ENCODE measurements at regions not wholly inside any gene's neighbourhood (a gene's known extent, or its start where the extent isn't known, plus 50 kb on each side); places are given as distances from the start of the nearest gene placed in this dataset.

GRCh38 chr21:16002874-16003466 is 273.2 kb downstream of the USP25 start:
- peak overlapping the region; percentile 38 for H3K9ac ChIP-seq (ENCODE audit: insufficient read length)
- no peak for TF ChIP-seq FOXP2 (optimal IDR thresholded peaks at IDR 0.05; ENCODE audit: control extremely low read depth, extremely low read length, insufficient read depth)
- TF ChIP-seq POLR2AphosphoS5 (IDR thresholded peaks at IDR 0.05; ENCODE audit: borderline replicate concordance, low read depth, low read length) = no peak
- TF ChIP-seq EZH2 (IDR thresholded peaks at IDR 0.05) = no peak
- H3K4me3 ChIP-seq = peak overlapping the region; percentile 21
- H3K9me3 ChIP-seq (ENCODE audit: low read depth, low read length) = no peaks in the 10 kb centered on the region
- DNase-seq (ENCODE audit: low read depth, low spot score) = no peak
- peak overlapping the region; percentile 81 for H3K27ac ChIP-seq
- no peaks in the 10 kb centered on the region for H3K36me3 ChIP-seq (ENCODE audit: insufficient read depth, low read length)

DNA sequence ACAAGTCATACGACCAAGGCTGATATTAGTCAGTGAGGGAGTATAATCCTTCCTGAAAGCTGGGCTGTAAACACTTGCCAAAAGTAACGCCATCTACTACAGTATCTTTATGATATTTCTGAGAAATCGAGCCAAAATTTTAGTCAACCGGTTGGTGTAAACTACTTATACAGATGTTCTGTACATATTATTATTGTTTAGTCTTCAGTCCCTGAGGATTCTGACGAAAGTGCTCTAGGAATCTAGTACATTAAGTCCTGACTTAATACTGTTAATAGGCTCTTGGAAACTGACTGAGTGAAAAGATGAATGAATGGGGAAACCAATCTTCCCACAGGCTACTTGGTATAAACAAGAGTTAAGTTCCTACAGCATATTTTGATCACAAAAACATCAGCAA is 274.3 kb downstream of the USP25 start:
- DNase-seq (ENCODE audit: low read depth, low spot score) = no peak
- peak overlapping the region; percentile 21 for H3K4me3 ChIP-seq
- H3K27ac ChIP-seq = peak overlapping the region; percentile 81
- H3K36me3 ChIP-seq (ENCODE audit: insufficient read depth, low read length) = no peaks in the 10 kb centered on the region
- peak overlapping the region; percentile 38 for H3K9ac ChIP-seq (ENCODE audit: insufficient read length)
- no peak for TF ChIP-seq EZH2 (IDR thresholded peaks at IDR 0.05)
- no peak for TF ChIP-seq FOXP2 (optimal IDR thresholded peaks at IDR 0.05; ENCODE audit: control extremely low read depth, extremely low read length, insufficient read depth)
- TF ChIP-seq POLR2AphosphoS5 (IDR thresholded peaks at IDR 0.05; ENCODE audit: borderline replicate concordance, low read depth, low read length) = no peak
- H3K9me3 ChIP-seq (ENCODE audit: low read depth, low read length) = no peaks in the 10 kb centered on the region

GRCh38 chr21:16004523-16004922 is 274.7 kb downstream of the USP25 start:
- H3K36me3 ChIP-seq (ENCODE audit: insufficient read depth, low read length) = no peaks in the 10 kb centered on the region
- TF ChIP-seq FOXP2 (optimal IDR thresholded peaks at IDR 0.05; ENCODE audit: control extremely low read depth, extremely low read length, insufficient read depth) (no peak), POLR2AphosphoS5 (IDR thresholded peaks at IDR 0.05; ENCODE audit: borderline replicate concordance, low read depth, low read length) (no peak), EZH2 (IDR thresholded peaks at IDR 0.05) (no peak)
- no peaks in the 10 kb centered on the region for H3K9me3 ChIP-seq (ENCODE audit: low read depth, low read length)
- no peak overlapping the region for H3K4me3 ChIP-seq
- no peak for DNase-seq (ENCODE audit: low read depth, low spot score)
- no peak overlapping the region for H3K9ac ChIP-seq (ENCODE audit: insufficient read length)
- peak overlapping the region; percentile 81; the same call in 1 of the 2 replicates for H3K27ac ChIP-seq

GRCh38 chr21:16005996-16006395 is 276.2 kb downstream of the USP25 start:
- H3K36me3 ChIP-seq (ENCODE audit: insufficient read depth, low read length) = no peaks in the 10 kb centered on the region
- no peak overlapping the region; the same call in 1 of the 2 replicates for H3K27ac ChIP-seq
- H3K9me3 ChIP-seq (ENCODE audit: low read depth, low read length) = no peaks in the 10 kb centered on the region; the same call in 1 of the 2 replicates
- no peak overlapping the region for H3K4me3 ChIP-seq
- no peak overlapping the region for H3K9ac ChIP-seq (ENCODE audit: insufficient read length)
- TF ChIP-seq POLR2AphosphoS5 (IDR thresholded peaks at IDR 0.05; ENCODE audit: borderline replicate concordance, low read depth, low read length) (no peak), FOXP2 (optimal IDR thresholded peaks at IDR 0.05; ENCODE audit: control extremely low read depth, extremely low read length, insufficient read depth) (no peak), EZH2 (IDR thresholded peaks at IDR 0.05) (no peak)
- no peak for DNase-seq (ENCODE audit: low read depth, low spot score)

GRCh38 chr21:16007943-16008342 is 278.2 kb downstream of the USP25 start:
- no peaks in the 10 kb centered on the region; the same call in 1 of the 2 replicates for H3K9me3 ChIP-seq (ENCODE audit: low read depth, low read length)
- H3K27ac ChIP-seq = no peak overlapping the region
- no peak overlapping the region for H3K9ac ChIP-seq (ENCODE audit: insufficient read length)
- DNase-seq (ENCODE audit: low read depth, low spot score) = no peak
- H3K4me3 ChIP-seq = no peak overlapping the region
- TF ChIP-seq POLR2AphosphoS5 (IDR thresholded peaks at IDR 0.05; ENCODE audit: borderline replicate concordance, low read depth, low read length) (no peak), EZH2 (IDR thresholded peaks at IDR 0.05) (no peak), FOXP2 (optimal IDR thresholded peaks at IDR 0.05; ENCODE audit: control extremely low read depth, extremely low read length, insufficient read depth) (no peak)
- no peaks in the 10 kb centered on the region for H3K36me3 ChIP-seq (ENCODE audit: insufficient read depth, low read length)

DNA sequence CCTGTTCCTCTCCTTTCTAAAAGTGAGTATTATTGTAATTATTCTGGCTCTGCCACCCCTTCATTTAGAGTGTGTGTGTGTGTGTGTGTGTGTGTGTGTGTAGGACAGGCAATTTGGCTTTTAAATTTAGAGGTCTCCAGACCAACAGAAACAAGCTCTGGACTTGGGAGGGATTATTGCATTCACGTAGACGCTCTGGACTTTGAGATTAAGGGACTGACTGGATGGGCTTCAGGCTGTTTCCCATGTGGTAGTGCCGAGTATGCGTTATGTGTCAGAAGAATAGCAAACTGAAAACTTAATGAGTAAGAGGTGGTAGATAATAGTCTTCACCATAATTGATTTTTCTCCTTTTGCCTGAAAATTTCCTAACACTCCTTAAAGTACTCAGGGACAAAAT is 281.9 kb downstream of the USP25 start:
- DNase-seq (ENCODE audit: low read depth, low spot score) = no peak
- Histone ChIP-seq H3K4me3 (no peak overlapping the region), H3K9ac (ENCODE audit: insufficient read length) (no peak overlapping the region), H3K36me3 (ENCODE audit: insufficient read depth, low read length) (no peaks in the 10 kb centered on the region), H3K27ac (no peak overlapping the region), H3K9me3 (ENCODE audit: low read depth, low read length) (no peaks in the 10 kb centered on the region; the same call in 1 of the 2 replicates)
- TF ChIP-seq FOXP2 (optimal IDR thresholded peaks at IDR 0.05; ENCODE audit: control extremely low read depth, extremely low read length, insufficient read depth) (no peak), EZH2 (IDR thresholded peaks at IDR 0.05) (no peak), POLR2AphosphoS5 (IDR thresholded peaks at IDR 0.05; ENCODE audit: borderline replicate concordance, low read depth, low read length) (no peak)

DNA sequence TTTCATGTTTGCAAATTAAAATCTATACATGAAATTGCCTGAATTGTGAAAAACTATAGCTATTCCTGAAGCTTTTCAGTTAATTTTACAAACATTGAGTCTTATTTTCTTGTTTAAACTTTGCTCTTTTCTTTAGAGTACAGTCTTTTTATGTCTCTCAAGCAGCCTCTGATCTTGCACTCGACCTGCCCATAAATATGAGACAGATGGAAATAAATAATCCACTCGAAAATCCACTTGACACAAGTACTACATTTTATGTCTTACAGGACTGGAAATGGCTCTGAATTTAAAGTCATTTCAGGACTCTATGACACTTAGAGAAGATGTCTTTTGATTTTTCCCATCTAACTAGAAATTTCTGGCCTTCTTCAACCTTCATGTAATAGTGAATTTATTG is 283.8 kb downstream of the USP25 start:
- Histone ChIP-seq H3K36me3 (ENCODE audit: insufficient read depth, low read length) (no peaks in the 10 kb centered on the region), H3K4me3 (no peak overlapping the region), H3K27ac (no peak overlapping the region), H3K9ac (ENCODE audit: insufficient read length) (no peak overlapping the region), H3K9me3 (ENCODE audit: low read depth, low read length) (no peaks in the 10 kb centered on the region; the same call in 1 of the 2 replicates)
- DNase-seq (ENCODE audit: low read depth, low spot score) = no peak
- TF ChIP-seq EZH2 (IDR thresholded peaks at IDR 0.05) = no peak
- no peak for TF ChIP-seq POLR2AphosphoS5 (IDR thresholded peaks at IDR 0.05; ENCODE audit: borderline replicate concordance, low read depth, low read length)
- no peak for TF ChIP-seq FOXP2 (optimal IDR thresholded peaks at IDR 0.05; ENCODE audit: control extremely low read depth, extremely low read length, insufficient read depth)

- Histone ChIP-seq H3K9me3 (ENCODE audit: low read depth, low read length) (no peaks in the 10 kb centered on the region), H3K27ac (peak overlapping the region; percentile 90), H3K9ac (ENCODE audit: insufficient read length) (no peak overlapping the region), H3K4me3 (peak overlapping the region; percentile 37), H3K36me3 (ENCODE audit: insufficient read depth, low read length) (no peaks in the 10 kb centered on the region)
- TF ChIP-seq POLR2AphosphoS5 (IDR thresholded peaks at IDR 0.05; ENCODE audit: borderline replicate concordance, low read depth, low read length) (no peak; the same call in 1 of the 2 replicates), EZH2 (IDR thresholded peaks at IDR 0.05) (no peak), FOXP2 (optimal IDR thresholded peaks at IDR 0.05; ENCODE audit: control extremely low read depth, extremely low read length, insufficient read depth) (no peak)
- DNase-seq (ENCODE audit: low read depth, low spot score) = no peak
These were observed 291.1 kb downstream of the USP25 start for GRCh38 chr21:16020878-16021277.

DNA sequence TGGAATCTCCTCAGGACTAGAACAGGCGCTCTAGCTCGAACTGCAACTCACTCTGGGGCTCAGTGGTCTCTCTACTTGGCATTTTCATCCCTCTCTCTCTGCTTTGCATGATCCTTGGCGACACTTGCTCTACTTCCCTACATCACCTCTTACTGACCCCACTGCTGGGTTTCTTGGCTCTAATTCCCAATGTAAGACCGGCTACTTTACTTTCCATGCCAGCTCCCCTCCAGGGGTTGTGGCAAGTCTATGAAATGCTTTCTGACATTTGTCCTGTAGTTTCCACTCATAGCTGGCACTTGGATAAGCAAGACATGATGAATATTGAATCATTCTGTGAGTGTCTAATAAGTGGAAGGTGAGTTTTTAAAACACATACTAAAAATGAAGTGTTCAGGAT is 292.3 kb downstream of the USP25 start:
- H3K9me3 ChIP-seq (ENCODE audit: low read depth, low read length) = no peaks in the 10 kb centered on the region
- no peak for DNase-seq (ENCODE audit: low read depth, low spot score)
- H3K4me3 ChIP-seq = no peak overlapping the region
- H3K9ac ChIP-seq (ENCODE audit: insufficient read length) = no peak overlapping the region
- H3K27ac ChIP-seq = peak overlapping the region; percentile 90
- TF ChIP-seq POLR2AphosphoS5 (IDR thresholded peaks at IDR 0.05; ENCODE audit: borderline replicate concordance, low read depth, low read length) (no peak), EZH2 (IDR thresholded peaks at IDR 0.05) (no peak), FOXP2 (optimal IDR thresholded peaks at IDR 0.05; ENCODE audit: control extremely low read depth, extremely low read length, insufficient read depth) (no peak)
- no peaks in the 10 kb centered on the region for H3K36me3 ChIP-seq (ENCODE audit: insufficient read depth, low read length)

Measured in SK-N-MC (cell line).